DND-41 (cell line): ENCODE measurements at regions not wholly inside any gene's neighbourhood (a gene's known extent, or its start where the extent isn't known, plus 50 kb on each side); places are given as distances from the start of the nearest gene placed in this dataset.

ENCODE experiments used
- ATAC-seq: fragments of 200-7000 bp; cut with Tn5 transposase; 3 replicates; pipeline ENCODE4 v1.9.1; 2021; ENCODE audit warnings: low read depth; ENCODE audit not compliant: insufficient read depth
- DNase-seq: peaks from one replicate; pipeline ENCODE4 v3.0.0-alpha.2; 2020
- H2AFZ ChIP-seq: 2 replicates; pipeline ENCODE4 v1.6.0; 2012; ENCODE audit warnings: low read depth, low read length
- H3K27ac ChIP-seq: 2 replicates; pipeline ENCODE4 v1.5.1; 2012; ENCODE audit warnings: low read length, inconsistent platforms
- H3K27me3 ChIP-seq: fragments of 200-600 bp; sonication (generic); 2 replicates; pipeline ENCODE4 v1.6.0; 2012; ENCODE audit warnings: low read length, mild to moderate bottlenecking, inconsistent platforms; ENCODE audit not compliant: insufficient read depth, poor library complexity
- H3K36me3 ChIP-seq: 2 replicates; pipeline ENCODE4 v1.5.1; 2012; ENCODE audit warnings: low read length, inconsistent platforms; ENCODE audit not compliant: insufficient read depth
- H3K4me1 ChIP-seq: 2 replicates; pipeline ENCODE4 v1.5.1; 2012; ENCODE audit warnings: mild to moderate bottlenecking, low read length; ENCODE audit not compliant: insufficient read depth
- H3K4me2 ChIP-seq: 2 replicates; pipeline ENCODE4 v1.6.0; 2012; ENCODE audit warnings: mild to moderate bottlenecking, moderate library complexity, low read length, inconsistent platforms; ENCODE audit not compliant: insufficient read depth
- H3K4me3 ChIP-seq, 2 experiments: fragments of 200-600 bp in 1 of 2; shearing (Covaris generic) in 1 of 2; 2 replicates each; pipeline ENCODE4 v1.5.1; 2012 to 2016; ENCODE audit warnings: inconsistent platforms in 2 of 2, low read length in 2 of 2, mild to moderate bottlenecking in 2 of 2, low read depth in 1 of 2, moderate library complexity in 1 of 2
- H3K79me2 ChIP-seq: 2 replicates; pipeline ENCODE4 v1.6.0; 2012; ENCODE audit warnings: low read length, inconsistent platforms; ENCODE audit not compliant: insufficient read depth
- H3K9ac ChIP-seq: 2 replicates; pipeline ENCODE4 v1.6.0; 2012; ENCODE audit warnings: low read depth, mild to moderate bottlenecking, inconsistent platforms, low read length, moderate library complexity
- H3K9me3 ChIP-seq: 2 replicates; pipeline ENCODE4 v1.5.1; 2012; ENCODE audit warnings: low read length, moderate library complexity, mild to moderate bottlenecking, inconsistent platforms; ENCODE audit not compliant: insufficient read depth, severe bottlenecking
- H4K20me1 ChIP-seq: 2 replicates; pipeline ENCODE4 v1.6.0; 2012; ENCODE audit warnings: low read length; ENCODE audit not compliant: insufficient read depth
- EZH2 ChIP-seq: IDR thresholded peaks from 3 replicates; pipeline ENCODE4 v1.6.1; 2012; ENCODE audit warnings: borderline replicate concordance, low read depth, mild to moderate bottlenecking, moderate library complexity, low read length, inconsistent platforms; ENCODE audit not compliant: severe bottlenecking
- TF ChIP-seq, protein P1 (sequence below): IDR thresholded peaks from 2 replicates; pipeline ENCODE4 v1.5.1; 2012; ENCODE audit warnings: borderline replicate concordance, low read length, moderate library complexity, mild to moderate bottlenecking; ENCODE audit not compliant: poor library complexity, severe bottlenecking; ENCODE audit errors: extremely low read depth

DNA sequence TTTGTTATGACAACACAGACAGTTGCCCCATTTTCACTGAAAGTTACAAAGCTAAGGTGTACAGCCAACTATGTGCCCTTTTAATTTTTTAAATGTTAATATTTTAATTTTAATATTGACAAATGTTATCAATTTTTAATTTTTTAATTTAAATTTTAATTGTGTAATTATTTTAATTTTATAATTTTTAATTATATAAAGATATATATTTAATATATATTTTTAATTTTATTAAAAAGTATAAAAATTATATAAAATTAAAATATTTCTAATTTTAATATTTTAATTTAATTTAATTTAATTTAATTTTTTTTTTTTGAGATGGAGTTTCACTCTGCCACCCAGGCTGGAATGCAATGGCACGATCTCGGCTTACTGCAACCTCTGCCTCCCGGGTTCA, 52.1 kb upstream of the ATP11B start:
- Histone ChIP-seq H3K4me1 (no peaks in the 10 kb centered on the region), H3K27me3 (peaks cover 5% of the 10 kb centered on the region), H3K27ac (no peak overlapping the region), H3K9ac (no peak overlapping the region), H4K20me1 (no peaks in the 10 kb centered on the region), H3K36me3 (no peaks in the 10 kb centered on the region), H3K9me3 (no peaks in the 10 kb centered on the region), H3K79me2 (no peaks in the 10 kb centered on the region), H3K4me3 (no peak overlapping the region), H3K4me2 (no peak overlapping the region), H2AFZ (no peak overlapping the region)
- DNase-seq (no peak), ATAC-seq (no peak)
- TF ChIP-seq, protein P1, sequence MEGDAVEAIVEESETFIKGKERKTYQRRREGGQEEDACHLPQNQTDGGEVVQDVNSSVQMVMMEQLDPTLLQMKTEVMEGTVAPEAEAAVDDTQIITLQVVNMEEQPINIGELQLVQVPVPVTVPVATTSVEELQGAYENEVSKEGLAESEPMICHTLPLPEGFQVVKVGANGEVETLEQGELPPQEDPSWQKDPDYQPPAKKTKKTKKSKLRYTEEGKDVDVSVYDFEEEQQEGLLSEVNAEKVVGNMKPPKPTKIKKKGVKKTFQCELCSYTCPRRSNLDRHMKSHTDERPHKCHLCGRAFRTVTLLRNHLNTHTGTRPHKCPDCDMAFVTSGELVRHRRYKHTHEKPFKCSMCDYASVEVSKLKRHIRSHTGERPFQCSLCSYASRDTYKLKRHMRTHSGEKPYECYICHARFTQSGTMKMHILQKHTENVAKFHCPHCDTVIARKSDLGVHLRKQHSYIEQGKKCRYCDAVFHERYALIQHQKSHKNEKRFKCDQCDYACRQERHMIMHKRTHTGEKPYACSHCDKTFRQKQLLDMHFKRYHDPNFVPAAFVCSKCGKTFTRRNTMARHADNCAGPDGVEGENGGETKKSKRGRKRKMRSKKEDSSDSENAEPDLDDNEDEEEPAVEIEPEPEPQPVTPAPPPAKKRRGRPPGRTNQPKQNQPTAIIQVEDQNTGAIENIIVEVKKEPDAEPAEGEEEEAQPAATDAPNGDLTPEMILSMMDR: no peak
- TF ChIP-seq EZH2: no peak
